Skeletal muscle tissue (tissue), 3 donors: ENCODE measurements at regions not wholly inside any gene's neighbourhood (a gene's known extent, or its start where the extent isn't known, plus 50 kb on each side); places are given as distances from the start of the nearest gene placed in this dataset.

Experiments
- H3K27ac ChIP-seq: one replicate; pipeline ENCODE4 v1.7.0; 2013; ENCODE audit warnings: mild to moderate bottlenecking, low read depth, low read length, inconsistent platforms
- H3K27me3 ChIP-seq, 3 donors: one replicate each; pipeline ENCODE4 v1.7.0; 2013; ENCODE audit warnings: low read length in 3 of 3; ENCODE audit not compliant: control insufficient read depth in 3 of 3, insufficient read depth in 3 of 3
- H3K36me3 ChIP-seq, 3 donors: one replicate each; pipeline ENCODE4 v1.7.0; 2013; ENCODE audit warnings: low read length in 3 of 3; ENCODE audit not compliant: control insufficient read depth in 3 of 3, insufficient read depth in 3 of 3
- H3K4me1 ChIP-seq, 3 donors: one replicate each; pipeline ENCODE4 v1.7.0; 2013; ENCODE audit warnings: low read length in 3 of 3, mild to moderate bottlenecking in 3 of 3; ENCODE audit not compliant: control insufficient read depth in 3 of 3, insufficient read depth in 3 of 3
- H3K4me3 ChIP-seq, 3 donors: one replicate each; pipeline ENCODE4 v1.7.0; 2013; ENCODE audit warnings: low read length in 3 of 3
- H3K9ac ChIP-seq, 3 donors: one replicate each; pipeline ENCODE4 v1.7.0; 2013; ENCODE audit warnings: low read length in 3 of 3, mild to moderate bottlenecking in 3 of 3, moderate library complexity in 2 of 3, low read depth in 1 of 3
- H3K9me3 ChIP-seq, 3 donors: one replicate each; pipeline ENCODE4 v1.7.0; 2013; ENCODE audit warnings: low read length in 3 of 3; ENCODE audit not compliant: control insufficient read depth in 3 of 3
- donor health status: Osteomylitis.

DNA sequence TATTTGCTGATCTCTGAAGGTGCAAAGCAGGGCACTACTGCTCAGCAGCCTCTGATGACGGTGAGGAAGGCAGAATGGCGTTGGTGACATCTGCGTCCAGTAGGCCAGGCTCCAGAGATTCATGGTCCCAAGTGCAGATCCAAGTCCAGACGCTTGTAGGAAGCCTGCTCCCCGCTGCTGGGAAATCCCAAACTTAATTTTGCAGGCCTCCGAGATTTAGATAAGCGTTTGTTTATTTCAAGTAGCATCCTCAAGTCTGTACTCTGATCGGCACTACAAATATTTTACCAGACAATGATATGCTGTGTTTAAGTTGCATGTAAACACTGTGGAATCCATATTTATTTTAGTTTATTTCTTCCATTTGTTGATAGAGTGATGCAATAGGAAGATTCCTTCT lies 244.9 kb upstream of the KLF6 start:
- Histone ChIP-seq H3K9ac (no peak overlapping the region), H3K4me1 (peaks cover 0 to 4% (median 0%) of the 10 kb centered on the region in 3 donors), H3K9me3 (no peaks in the 10 kb centered on the region), H3K4me3 (no peak overlapping the region), H3K36me3 (no peaks in the 10 kb centered on the region), H3K27me3 (no peaks in the 10 kb centered on the region), H3K27ac (no peak overlapping the region)

DNA sequence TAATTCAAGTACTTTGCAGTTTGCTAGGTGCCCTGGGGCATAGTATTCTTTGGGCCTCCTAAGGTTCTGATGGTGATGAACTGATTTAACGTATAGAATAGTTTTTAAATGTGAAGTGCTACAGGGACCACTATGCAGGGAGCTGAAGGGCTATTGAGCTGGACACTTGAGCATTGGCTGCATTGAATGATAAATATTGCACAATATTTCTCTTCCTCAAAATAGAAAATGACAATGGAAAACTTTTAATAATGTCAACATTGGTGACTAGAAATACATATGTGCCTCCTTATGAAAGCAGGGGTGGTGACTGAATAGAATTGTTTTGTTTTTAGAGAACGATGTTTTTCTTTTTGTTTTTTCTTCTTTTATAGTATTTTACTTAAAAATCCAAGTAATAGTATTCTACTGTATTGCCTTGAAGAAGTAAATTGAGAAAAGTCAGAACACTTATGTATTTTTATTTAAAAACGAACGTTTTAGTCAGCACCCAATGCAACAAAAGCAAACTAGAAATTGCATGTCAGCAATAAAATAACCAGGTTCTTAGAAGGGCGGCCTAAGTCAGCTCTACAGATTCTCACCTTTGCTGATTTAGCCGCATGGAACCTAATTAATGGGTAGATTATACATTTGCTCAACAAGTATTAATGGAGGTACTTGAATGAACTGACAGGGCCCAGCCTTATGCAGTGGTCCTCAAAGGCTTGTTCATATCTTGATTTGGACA lies 244.0 kb upstream of the KLF6 start:
- no peaks in the 10 kb centered on the region for H3K36me3 ChIP-seq
- no peaks in the 10 kb centered on the region for H3K27me3 ChIP-seq
- no peak overlapping the region for H3K9ac ChIP-seq
- H3K4me1 ChIP-seq, result peaks cover 0 to 4% (median 0%) of the 10 kb centered on the region in 3 donors
- H3K9me3 ChIP-seq, result no peaks in the 10 kb centered on the region
- no peak overlapping the region for H3K4me3 ChIP-seq
- no peak overlapping the region for H3K27ac ChIP-seq

DNA sequence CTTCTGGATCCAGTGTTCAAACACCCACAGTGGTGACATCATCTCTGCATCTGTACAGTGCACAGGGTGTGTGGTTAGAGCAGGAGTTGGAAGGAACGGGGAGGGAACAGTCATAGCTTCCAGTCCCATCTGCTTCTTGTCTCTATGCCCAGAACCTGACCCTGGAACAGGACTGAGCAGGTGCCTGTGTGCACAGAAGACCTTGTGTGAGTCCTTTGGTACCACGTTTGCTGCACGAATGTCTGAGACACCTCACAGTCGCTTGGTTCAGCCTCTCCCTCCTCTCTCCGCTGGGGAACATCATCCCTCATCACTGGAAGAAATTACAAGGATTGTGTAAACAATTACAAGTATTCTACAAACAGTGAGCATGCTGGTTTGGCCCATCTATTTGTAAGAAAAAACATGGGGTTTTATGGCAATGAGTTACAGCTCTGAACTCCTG lies 243.0 kb upstream of the KLF6 start:
- Histone ChIP-seq H3K9ac (no peak overlapping the region), H3K4me3 (no peak overlapping the region), H3K4me1 (peaks cover 0 to 4% (median 0%) of the 10 kb centered on the region in 3 donors), H3K27me3 (no peaks in the 10 kb centered on the region), H3K27ac (no peak overlapping the region), H3K9me3 (no peaks in the 10 kb centered on the region), H3K36me3 (no peaks in the 10 kb centered on the region)

DNA sequence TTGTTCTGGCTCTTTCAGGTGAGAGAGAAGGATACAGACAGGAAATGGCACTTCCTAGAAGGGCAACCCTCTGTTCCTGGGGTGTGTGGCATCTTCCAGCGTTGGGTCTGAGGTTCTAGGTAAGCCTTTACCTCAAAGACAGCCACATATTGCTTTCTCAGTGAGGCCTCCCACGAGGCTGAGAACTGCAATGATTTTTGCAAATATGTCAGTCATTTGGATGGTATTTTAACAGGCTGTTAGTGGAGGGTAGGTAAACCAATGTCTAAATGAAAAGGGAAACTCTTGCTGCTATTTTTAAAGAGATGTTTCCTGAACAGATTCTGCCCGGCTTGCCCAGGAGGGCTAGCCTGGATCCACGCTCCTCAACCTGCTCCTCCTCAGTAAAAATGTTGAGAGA lies 240.3 kb upstream of the KLF6 start:
- Histone ChIP-seq H3K27ac (no peak overlapping the region), H3K36me3 (no peaks in the 10 kb centered on the region), H3K4me1 (peaks cover 0 to 4% (median 0%) of the 10 kb centered on the region in 3 donors), H3K4me3 (no peak overlapping the region), H3K9me3 (no peaks in the 10 kb centered on the region), H3K27me3 (no peaks in the 10 kb centered on the region), H3K9ac (no peak overlapping the region)

DNA sequence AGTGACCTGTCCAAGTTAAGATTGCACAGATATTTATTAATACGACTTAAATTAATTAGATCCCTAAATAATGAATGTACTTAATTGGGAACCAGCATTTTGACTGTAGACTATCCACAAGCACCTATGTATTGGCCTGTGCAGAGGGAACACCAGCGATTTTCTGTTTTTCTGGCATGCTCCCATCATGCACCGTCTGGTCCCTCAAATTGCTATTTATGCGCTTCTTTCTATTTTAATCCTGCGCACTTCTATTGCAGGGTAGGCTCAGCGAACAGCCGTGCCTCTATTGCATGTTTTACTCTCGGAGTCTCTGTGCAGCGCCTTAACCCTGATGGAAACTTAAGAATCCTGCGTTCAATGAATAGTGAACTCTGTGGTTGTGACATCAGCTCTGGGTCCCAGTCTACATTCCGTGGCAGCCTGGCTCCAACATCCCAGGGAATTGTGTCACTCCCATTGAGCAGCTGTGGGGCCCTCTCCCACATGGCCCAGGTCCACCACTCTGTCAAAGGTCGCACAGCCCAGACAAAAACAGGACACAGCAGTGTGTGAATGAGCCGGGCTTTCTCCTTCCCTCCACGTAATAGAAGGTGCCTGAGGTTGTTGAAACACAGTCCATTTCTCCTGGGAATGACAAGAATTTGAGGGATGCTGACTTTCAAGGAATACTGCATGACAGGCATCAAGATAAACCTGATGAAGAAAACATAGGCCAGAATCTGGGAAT lies 239.7 kb upstream of the KLF6 start:
- no peak overlapping the region for H3K4me3 ChIP-seq
- peaks cover 0 to 4% (median 0%) of the 10 kb centered on the region in 3 donors for H3K4me1 ChIP-seq
- H3K27ac ChIP-seq, result no peak overlapping the region
- H3K27me3 ChIP-seq, result no peaks in the 10 kb centered on the region
- H3K36me3 ChIP-seq, result no peaks in the 10 kb centered on the region
- no peak overlapping the region for H3K9ac ChIP-seq
- H3K9me3 ChIP-seq, result no peaks in the 10 kb centered on the region

DNA sequence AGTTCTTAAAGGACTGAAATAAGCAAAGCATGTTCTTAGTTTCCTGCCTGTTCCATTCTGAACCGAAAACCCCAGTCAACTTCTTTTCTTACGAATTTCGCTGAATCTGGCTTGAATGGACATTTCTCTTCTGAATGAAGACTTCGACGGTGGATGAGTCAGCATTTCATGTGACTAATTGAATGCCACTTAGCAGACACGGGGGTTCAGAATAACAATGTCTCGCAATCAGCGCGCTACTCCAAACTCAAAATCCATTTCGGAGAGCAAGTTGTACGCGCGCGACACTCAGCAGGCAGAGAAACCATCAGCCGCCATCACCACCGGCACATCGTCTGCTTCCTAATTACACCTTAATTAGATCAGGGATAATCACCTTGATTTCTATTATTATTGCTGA lies 239.0 kb upstream of the KLF6 start:
- no peak overlapping the region for H3K27ac ChIP-seq
- no peaks in the 10 kb centered on the region for H3K27me3 ChIP-seq
- H3K9ac ChIP-seq, result no peak overlapping the region
- H3K4me1 ChIP-seq, result peaks cover 0 to 4% (median 0%) of the 10 kb centered on the region in 3 donors
- H3K36me3 ChIP-seq, result no peaks in the 10 kb centered on the region
- no peak overlapping the region for H3K4me3 ChIP-seq
- no peaks in the 10 kb centered on the region for H3K9me3 ChIP-seq

DNA sequence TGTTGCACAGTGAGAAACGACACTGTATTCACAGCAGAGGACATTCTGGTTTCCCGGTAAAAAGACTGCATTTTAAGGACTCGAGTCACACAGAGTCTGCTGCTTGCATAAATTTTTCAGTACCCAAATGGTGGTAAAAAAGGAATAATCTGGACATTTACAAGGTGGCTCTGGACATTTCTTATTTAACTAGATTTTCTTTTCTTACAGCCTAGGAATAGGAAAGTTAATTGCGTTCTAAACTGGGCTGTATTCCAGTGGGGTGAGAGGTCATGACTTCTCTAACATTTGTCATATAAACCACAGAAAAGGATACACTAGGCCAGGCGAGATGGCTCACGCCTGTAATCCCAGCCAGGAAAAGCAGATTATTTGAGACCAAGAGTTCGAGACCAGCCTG lies 237.5 kb upstream of the KLF6 start:
- no peak overlapping the region for H3K27ac ChIP-seq
- H3K4me3 ChIP-seq, result no peak overlapping the region
- peaks cover 0 to 4% (median 0%) of the 10 kb centered on the region in 3 donors for H3K4me1 ChIP-seq
- no peaks in the 10 kb centered on the region for H3K36me3 ChIP-seq
- no peak overlapping the region for H3K9ac ChIP-seq
- no peaks in the 10 kb centered on the region for H3K9me3 ChIP-seq
- H3K27me3 ChIP-seq, result no peaks in the 10 kb centered on the region

DNA sequence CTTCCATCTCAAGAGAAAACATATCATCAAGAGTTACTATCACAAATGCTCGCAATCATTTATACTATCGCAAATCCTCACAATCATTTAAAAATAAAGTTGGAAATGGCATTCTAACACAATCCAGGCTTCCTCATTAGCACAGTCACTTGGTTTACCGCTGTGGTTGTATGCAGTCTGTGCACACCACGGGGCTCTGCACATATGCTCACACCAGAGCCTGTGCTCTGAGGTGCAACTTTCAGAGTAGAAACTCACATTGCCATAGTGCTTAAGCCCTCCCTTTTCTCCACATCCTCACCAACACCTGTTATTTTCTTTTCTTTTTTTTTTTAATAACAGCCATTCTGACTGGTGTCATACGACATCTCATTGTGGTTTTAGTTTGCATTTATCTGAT lies 235.6 kb upstream of the KLF6 start:
- no peak overlapping the region for H3K27ac ChIP-seq
- H3K36me3 ChIP-seq, result no peaks in the 10 kb centered on the region
- no peaks in the 10 kb centered on the region for H3K9me3 ChIP-seq
- no peaks in the 10 kb centered on the region for H3K27me3 ChIP-seq
- H3K4me1 ChIP-seq, result peaks cover 0 to 4% (median 0%) of the 10 kb centered on the region in 3 donors
- H3K4me3 ChIP-seq, result no peak overlapping the region
- no peak overlapping the region for H3K9ac ChIP-seq

DNA sequence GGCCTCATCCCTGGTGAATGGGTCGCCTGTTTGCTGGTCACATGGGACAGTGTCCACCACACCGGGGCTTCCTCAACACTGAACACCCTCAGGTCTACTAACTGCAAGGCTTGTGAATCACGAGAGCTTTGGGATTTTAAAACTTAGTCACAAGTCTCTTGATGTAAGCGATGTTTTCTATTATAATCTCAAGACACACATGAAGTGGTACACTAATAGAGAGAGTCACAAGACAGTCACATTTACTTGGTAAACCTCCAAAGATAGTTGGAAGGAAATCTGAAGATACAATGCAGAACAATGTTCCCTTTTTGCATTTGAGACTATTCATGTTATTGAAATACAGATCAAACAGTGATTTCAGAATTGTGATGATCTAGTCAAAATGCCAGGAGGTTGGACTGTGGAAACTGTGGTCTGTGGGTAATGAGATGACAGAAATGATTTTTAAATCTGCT lies 233.1 kb upstream of the KLF6 start:
- Histone ChIP-seq H3K4me3 (no peak overlapping the region), H3K4me1 (peaks cover 2 to 7% (median 6%) of the 10 kb centered on the region in 3 donors), H3K36me3 (no peaks in the 10 kb centered on the region), H3K9me3 (no peaks in the 10 kb centered on the region), H3K9ac (no peak overlapping the region), H3K27me3 (no peaks in the 10 kb centered on the region), H3K27ac (no peak overlapping the region)

DNA sequence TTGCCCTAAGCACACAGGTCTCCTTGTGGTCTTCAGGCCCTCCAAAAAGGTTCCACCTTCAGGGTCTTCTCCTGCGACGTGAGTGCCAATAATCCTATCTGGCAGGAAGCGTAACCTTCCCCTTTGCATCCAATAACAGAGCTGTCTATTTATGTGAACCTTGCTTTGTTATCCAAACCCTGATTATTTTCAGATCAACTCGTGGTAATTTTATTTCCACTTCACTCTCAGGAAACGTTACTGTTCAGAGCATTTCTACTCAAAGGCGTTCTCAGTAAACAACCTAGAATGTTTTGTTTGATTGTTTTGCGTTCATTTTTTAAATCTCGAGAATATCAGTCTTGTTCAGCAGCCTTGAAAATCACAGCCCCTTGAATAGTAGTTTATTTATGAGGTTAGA lies 232.3 kb upstream of the KLF6 start:
- Histone ChIP-seq H3K4me1 (peaks cover 2 to 7% (median 6%) of the 10 kb centered on the region in 3 donors), H3K27ac (no peak overlapping the region), H3K36me3 (no peaks in the 10 kb centered on the region)

More for the DNA sequence above, 232.3 kb upstream of the KLF6 start:
- Histone ChIP-seq H3K27me3 (no peaks in the 10 kb centered on the region), H3K9me3 (no peaks in the 10 kb centered on the region), H3K9ac (no peak overlapping the region), H3K4me3 (no peak overlapping the region)
